ENCODE measurements at regions not wholly inside any gene's neighbourhood (a gene's known extent, or its start where the extent isn't known, plus 50 kb on each side); places are given as distances from the start of the nearest gene placed in this dataset.

DNA sequence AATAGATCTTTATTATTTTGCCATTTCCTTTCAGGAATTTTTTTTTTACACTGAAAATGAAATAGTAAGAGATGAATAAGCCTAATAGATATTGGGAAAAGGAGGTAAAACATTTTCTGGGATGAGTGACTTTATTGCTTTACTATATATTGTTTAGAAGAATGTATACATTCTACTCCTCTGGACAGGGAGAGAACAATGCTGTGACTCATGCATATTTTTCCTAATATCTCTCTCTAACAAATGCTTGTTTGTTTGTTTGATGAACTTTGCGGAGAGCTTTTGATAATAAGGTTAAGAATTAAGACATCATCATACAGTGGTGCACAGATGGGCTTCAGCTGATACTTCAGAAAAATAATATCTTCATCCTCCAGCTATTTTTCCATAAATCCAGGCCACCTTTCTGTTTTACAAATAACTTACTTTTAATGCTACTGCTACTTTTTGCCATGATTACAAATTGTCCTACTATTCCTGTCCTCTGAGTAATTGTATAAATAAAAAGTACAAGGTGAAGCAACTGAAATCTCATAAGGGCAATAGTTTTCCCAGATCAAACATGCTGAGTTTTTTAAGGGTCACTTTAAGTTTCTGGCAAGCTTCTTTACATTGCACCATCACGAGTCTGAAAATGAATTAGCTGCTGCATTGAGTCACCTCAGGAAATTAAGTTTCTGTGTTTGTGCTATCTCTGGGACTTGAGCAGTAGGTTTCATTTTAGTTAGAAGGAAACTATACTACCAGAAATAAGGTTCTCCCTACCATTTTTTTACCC lies 207.3 kb upstream of the POT1 start:
- TF ChIP-seq, protein P1, sequence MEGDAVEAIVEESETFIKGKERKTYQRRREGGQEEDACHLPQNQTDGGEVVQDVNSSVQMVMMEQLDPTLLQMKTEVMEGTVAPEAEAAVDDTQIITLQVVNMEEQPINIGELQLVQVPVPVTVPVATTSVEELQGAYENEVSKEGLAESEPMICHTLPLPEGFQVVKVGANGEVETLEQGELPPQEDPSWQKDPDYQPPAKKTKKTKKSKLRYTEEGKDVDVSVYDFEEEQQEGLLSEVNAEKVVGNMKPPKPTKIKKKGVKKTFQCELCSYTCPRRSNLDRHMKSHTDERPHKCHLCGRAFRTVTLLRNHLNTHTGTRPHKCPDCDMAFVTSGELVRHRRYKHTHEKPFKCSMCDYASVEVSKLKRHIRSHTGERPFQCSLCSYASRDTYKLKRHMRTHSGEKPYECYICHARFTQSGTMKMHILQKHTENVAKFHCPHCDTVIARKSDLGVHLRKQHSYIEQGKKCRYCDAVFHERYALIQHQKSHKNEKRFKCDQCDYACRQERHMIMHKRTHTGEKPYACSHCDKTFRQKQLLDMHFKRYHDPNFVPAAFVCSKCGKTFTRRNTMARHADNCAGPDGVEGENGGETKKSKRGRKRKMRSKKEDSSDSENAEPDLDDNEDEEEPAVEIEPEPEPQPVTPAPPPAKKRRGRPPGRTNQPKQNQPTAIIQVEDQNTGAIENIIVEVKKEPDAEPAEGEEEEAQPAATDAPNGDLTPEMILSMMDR (IDR thresholded peaks at IDR 0.05) = no peak
- TF ChIP-seq POLR2A (IDR thresholded peaks at IDR 0.05) = no peak
